ENCODE measurements at regions not wholly inside any gene's neighbourhood (a gene's known extent, or its start where the extent isn't known, plus 50 kb on each side); places are given as distances from the start of the nearest gene placed in this dataset.

- 96% methylated on average over 8 of the region's 8 CpGs for WGBS (ENCODE audit: low lambda C conversion rate, missing lambda C conversion rate)
- DNase-seq (ENCODE audit: low spot score) = no peak
- H3K36me3 ChIP-seq (replicated peaks; ENCODE audit: insufficient read depth, low read depth) = no peaks in the 10 kb centered on the region
- H3K4me1 ChIP-seq (ENCODE audit: insufficient read depth) = no peaks in the 10 kb centered on the region
- no peak overlapping the region for H2AFZ ChIP-seq
- no peak overlapping the region for H3K4me2 ChIP-seq
- no peaks in the 10 kb centered on the region for H3K9me3 ChIP-seq (ENCODE audit: low read depth)
- no peak overlapping the region for H3K27ac ChIP-seq
- H3K4me3 ChIP-seq = no peak overlapping the region
- no peaks in the 10 kb centered on the region for H4K20me1 ChIP-seq (ENCODE audit: insufficient read depth, poor library complexity, severe bottlenecking)
- no peak for TF ChIP-seq CTCF (IDR thresholded peaks at IDR 0.05; ENCODE audit: poor library complexity)
- no peak for TF ChIP-seq EZH2 (IDR thresholded peaks at IDR 0.05; ENCODE audit: borderline replicate concordance)
- no peak for TF ChIP-seq EZH2phosphoT487 (IDR thresholded peaks at IDR 0.05; ENCODE audit: low read depth, severe bottlenecking, unreplicated experiment)
- no peaks in the 10 kb centered on the region for H3K79me2 ChIP-seq
- no peaks in the 10 kb centered on the region for H3K27me3 ChIP-seq
- no peaks in the 10 kb centered on the region for H3K9me2 ChIP-seq (replicated peaks; ENCODE audit: insufficient read depth)
These were observed 288.0 kb upstream of the TLE3 start for GRCh38 chr15:70385711-70386110.

- WGBS (ENCODE audit: low lambda C conversion rate, missing lambda C conversion rate) = 68% methylated on average over 6 of the region's 6 CpGs
- no peak for DNase-seq (ENCODE audit: low spot score)
These were observed 287.3 kb upstream of the TLE3 start for GRCh38 chr15:70385052-70385451.

GRCh38 chr15:70383856-70384255 lies 286.1 kb upstream of the TLE3 start:
- H3K4me2 ChIP-seq = no peak overlapping the region
- H4K20me1 ChIP-seq (ENCODE audit: insufficient read depth, poor library complexity, severe bottlenecking) = no peaks in the 10 kb centered on the region
- no peak overlapping the region for H3K27ac ChIP-seq
- H3K4me3 ChIP-seq = no peak overlapping the region
- no peaks in the 10 kb centered on the region for H3K27me3 ChIP-seq
- H3K9me2 ChIP-seq (replicated peaks; ENCODE audit: insufficient read depth) = no peaks in the 10 kb centered on the region
- no peaks in the 10 kb centered on the region for H3K79me2 ChIP-seq
- no peak for TF ChIP-seq CTCF (IDR thresholded peaks at IDR 0.05; ENCODE audit: poor library complexity)
- no peak for TF ChIP-seq EZH2 (IDR thresholded peaks at IDR 0.05; ENCODE audit: borderline replicate concordance)
- TF ChIP-seq EZH2phosphoT487 (IDR thresholded peaks at IDR 0.05; ENCODE audit: low read depth, severe bottlenecking, unreplicated experiment) = no peak
- H2AFZ ChIP-seq = no peak overlapping the region
- H3K9me3 ChIP-seq (ENCODE audit: low read depth) = no peaks in the 10 kb centered on the region
- H3K36me3 ChIP-seq (replicated peaks; ENCODE audit: insufficient read depth, low read depth) = no peaks in the 10 kb centered on the region
- no peaks in the 10 kb centered on the region for H3K4me1 ChIP-seq (ENCODE audit: insufficient read depth)
- WGBS (ENCODE audit: low lambda C conversion rate, missing lambda C conversion rate) = 77% methylated on average over 8 of the region's 8 CpGs
- DNase-seq (ENCODE audit: low spot score) = no peak

More at GRCh38 chr15:70385052-70385451, 287.3 kb upstream of the TLE3 start:
- H3K9me2 ChIP-seq (replicated peaks; ENCODE audit: insufficient read depth) = no peaks in the 10 kb centered on the region
- H3K36me3 ChIP-seq (replicated peaks; ENCODE audit: insufficient read depth, low read depth) = no peaks in the 10 kb centered on the region
- H3K27ac ChIP-seq = no peak overlapping the region
- no peaks in the 10 kb centered on the region for H3K9me3 ChIP-seq (ENCODE audit: low read depth)
- H3K4me2 ChIP-seq = no peak overlapping the region
- H2AFZ ChIP-seq = no peak overlapping the region
- H3K27me3 ChIP-seq = no peaks in the 10 kb centered on the region
- TF ChIP-seq CTCF (IDR thresholded peaks at IDR 0.05; ENCODE audit: poor library complexity) (no peak), EZH2 (IDR thresholded peaks at IDR 0.05; ENCODE audit: borderline replicate concordance) (no peak), EZH2phosphoT487 (IDR thresholded peaks at IDR 0.05; ENCODE audit: low read depth, severe bottlenecking, unreplicated experiment) (no peak)
- no peaks in the 10 kb centered on the region for H3K79me2 ChIP-seq
- no peaks in the 10 kb centered on the region for H4K20me1 ChIP-seq (ENCODE audit: insufficient read depth, poor library complexity, severe bottlenecking)
- no peaks in the 10 kb centered on the region for H3K4me1 ChIP-seq (ENCODE audit: insufficient read depth)
- no peak overlapping the region for H3K4me3 ChIP-seq

All from hepatocyte (in vitro differentiated cells).